GM23248 (cell line): ENCODE measurements at regions not wholly inside any gene's neighbourhood (a gene's known extent, or its start where the extent isn't known, plus 50 kb on each side); places are given as distances from the start of the nearest gene placed in this dataset.

Source experiments
- DNase-seq: peaks from one replicate; pipeline ENCODE4 v3.0.0-alpha.2; 2015
- H2AFZ ChIP-seq: fragments of 200-600 bp; sonication (generic); 2 replicates; pipeline ENCODE4 v1.6.1; 2016; ENCODE audit warnings: antibody characterized with exemption
- H3F3A ChIP-seq: fragments of 200-600 bp; sonication (generic); 2 replicates; pipeline ENCODE4 v1.6.1; 2016; ENCODE audit warnings: mild to moderate bottlenecking, antibody characterized with exemption, mixed run types; ENCODE audit not compliant: insufficient read depth
- H3K27ac ChIP-seq: fragments of 200-600 bp; sonication (generic); 2 replicates; pipeline ENCODE4 v1.5.1; 2016; ENCODE audit warnings: mild to moderate bottlenecking
- H3K27me3 ChIP-seq: fragments of 200-600 bp; sonication (generic); replicated peaks from 2 replicates; pipeline ENCODE4 v1.6.1; 2016; ENCODE audit warnings: mild to moderate bottlenecking; ENCODE audit not compliant: insufficient read depth
- H3K36me3 ChIP-seq: fragments of 200-600 bp; sonication (generic); 2 replicates; pipeline ENCODE4 v1.6.1; 2016; ENCODE audit warnings: low read depth, mild to moderate bottlenecking
- H3K4me1 ChIP-seq: fragments of 200-600 bp; sonication (generic); 2 replicates; pipeline ENCODE4 v1.6.1; 2016; ENCODE audit warnings: mild to moderate bottlenecking; ENCODE audit not compliant: insufficient read depth
- H3K4me2 ChIP-seq: fragments of 200-600 bp; sonication (generic); one replicate; pipeline ENCODE4 v1.6.1; 2016; ENCODE audit warnings: mild to moderate bottlenecking; ENCODE audit not compliant: unreplicated experiment
- H3K4me3 ChIP-seq: fragments of 200-600 bp; sonication (generic); 2 replicates; pipeline ENCODE4 v1.5.1; 2016; ENCODE audit warnings: mild to moderate bottlenecking
- H3K79me2 ChIP-seq: fragments of 200-600 bp; sonication (generic); 2 replicates; pipeline ENCODE4 v1.6.1; 2016; ENCODE audit warnings: mild to moderate bottlenecking; ENCODE audit not compliant: insufficient read depth
- H3K9ac ChIP-seq: fragments of 200-600 bp; sonication (generic); 2 replicates; pipeline ENCODE4 v1.6.1; 2016; ENCODE audit warnings: mild to moderate bottlenecking
- H3K9me2 ChIP-seq: fragments of 200-600 bp; sonication (generic); 2 replicates; pipeline ENCODE4 v1.6.1; 2016; ENCODE audit warnings: mixed run types, mild to moderate bottlenecking, moderate library complexity; ENCODE audit not compliant: insufficient read depth
- H3K9me3 ChIP-seq: fragments of 200-600 bp; sonication (generic); one replicate; pipeline ENCODE4 v1.6.1; 2017; ENCODE audit warnings: low read depth
- H4K20me1 ChIP-seq: fragments of 200-600 bp; sonication (generic); 2 replicates; pipeline ENCODE4 v1.6.0; 2016; ENCODE audit not compliant: insufficient read depth
- EZH2 ChIP-seq: fragments of 200-600 bp; sonication (generic); IDR thresholded peaks from 2 replicates; pipeline ENCODE4 v1.6.1; 2018; ENCODE audit warnings: antibody characterized with exemption, mild to moderate bottlenecking; ENCODE audit not compliant: insufficient read depth, poor library complexity, severe bottlenecking
- EZH2phosphoT487 ChIP-seq: fragments of 200-600 bp; sonication (generic); IDR thresholded peaks from 2 replicates; pipeline ENCODE4 v1.6.1; 2018; ENCODE audit warnings: antibody characterized with exemption, moderate library complexity, mild to moderate bottlenecking, low read depth; ENCODE audit not compliant: insufficient read depth
- WGBS, 2 experiments: methylation state at CpG; one replicate each; pipeline ENCODE4 v1.1.6; 2015 to 2017; ENCODE audit warnings: low lambda C conversion rate in 2 of 2, low coverage in 1 of 2; ENCODE audit errors: missing lambda C conversion rate in 2 of 2; 5-methylcytosine and 5-hydroxymethylcytosine counted together
- in situ Hi-C: fragments of 300-500 bp; cut with MboI; formaldehyde crosslinking; loops from 2 replicates; pipeline ENCODE4 v1.15.0; 2020

GRCh38 chr5:28737222-28737621, 1698.8 kb upstream of the CDH9 start:
- no peaks in the 10 kb centered on the region for H3K9me3 ChIP-seq
- no peaks in the 10 kb centered on the region for H4K20me1 ChIP-seq
- in situ Hi-C loops = no loop called here
- H3K4me1 ChIP-seq = no peaks in the 10 kb centered on the region
- no peak for TF ChIP-seq EZH2phosphoT487
- no peak overlapping the region for H2AFZ ChIP-seq
- no peaks in the 10 kb centered on the region for H3K36me3 ChIP-seq
- no peaks in the 10 kb centered on the region for H3K27me3 ChIP-seq
- H3K9me2 ChIP-seq = no peaks in the 10 kb centered on the region
- H3K9ac ChIP-seq = no peak overlapping the region
- no peak overlapping the region for H3K4me3 ChIP-seq
- H3K27ac ChIP-seq = no peak overlapping the region
- DNase-seq = no peak
- H3K4me2 ChIP-seq = no peak overlapping the region
- H3F3A ChIP-seq = no peaks in the 10 kb centered on the region
- no peaks in the 10 kb centered on the region for H3K79me2 ChIP-seq

- Histone ChIP-seq H2AFZ (no peak overlapping the region), H3K27ac (no peak overlapping the region), H3K4me1 (no peaks in the 10 kb centered on the region), H3K9me3 (no peaks in the 10 kb centered on the region), H3K36me3 (no peaks in the 10 kb centered on the region), H3K27me3 (no peaks in the 10 kb centered on the region), H3K4me3 (no peak overlapping the region), H4K20me1 (no peaks in the 10 kb centered on the region), H3K79me2 (no peaks in the 10 kb centered on the region), H3K4me2 (no peak overlapping the region), H3F3A (no peaks in the 10 kb centered on the region), H3K9me2 (no peaks in the 10 kb centered on the region), H3K9ac (no peak overlapping the region)
- WGBS, 2 experiments = 18 to 20% methylated on average over 3 of the region's 3 CpGs
- no peak for DNase-seq
- no peak for TF ChIP-seq EZH2phosphoT487
- TF ChIP-seq EZH2 = no peak
- in situ Hi-C loops = no loop called here
Observed at GRCh38 chr5:28734396-28734795, 1696.0 kb upstream of the CDH9 start.

GRCh38 chr5:28729067-28729466, 1690.7 kb upstream of the CDH9 start:
- no peaks in the 10 kb centered on the region for H3K9me3 ChIP-seq
- H3K4me2 ChIP-seq = no peak overlapping the region
- no peak for DNase-seq
- no peak overlapping the region for H3K4me3 ChIP-seq
- 8 to 22% methylated on average over 1 of the region's 1 CpG for WGBS, 2 experiments
- H3K9ac ChIP-seq = no peak overlapping the region
- no peaks in the 10 kb centered on the region for H4K20me1 ChIP-seq
- no peaks in the 10 kb centered on the region for H3K27me3 ChIP-seq
- H3K4me1 ChIP-seq = no peaks in the 10 kb centered on the region
- H3K9me2 ChIP-seq = no peaks in the 10 kb centered on the region
- H3K79me2 ChIP-seq = no peaks in the 10 kb centered on the region
- TF ChIP-seq EZH2phosphoT487 (no peak), EZH2 (no peak)
- no peak overlapping the region for H3K27ac ChIP-seq
- H3F3A ChIP-seq = no peaks in the 10 kb centered on the region
- H3K36me3 ChIP-seq = no peaks in the 10 kb centered on the region
- in situ Hi-C loops = no loop called here
- H2AFZ ChIP-seq = no peak overlapping the region

GRCh38 chr5:28726815-28727214, 1688.4 kb upstream of the CDH9 start:
- WGBS, 2 experiments = 36 to 47% methylated on average over 2 of the region's 2 CpGs
- H3F3A ChIP-seq = no peaks in the 10 kb centered on the region
- no peaks in the 10 kb centered on the region for H4K20me1 ChIP-seq
- no peaks in the 10 kb centered on the region for H3K9me2 ChIP-seq
- no peaks in the 10 kb centered on the region for H3K36me3 ChIP-seq
- H3K27ac ChIP-seq = no peak overlapping the region
- no peaks in the 10 kb centered on the region for H3K27me3 ChIP-seq
- in situ Hi-C loops = no loop called here
- no peak overlapping the region for H3K4me2 ChIP-seq
- no peaks in the 10 kb centered on the region for H3K9me3 ChIP-seq
- H3K9ac ChIP-seq = no peak overlapping the region
- no peaks in the 10 kb centered on the region for H3K79me2 ChIP-seq
- no peak for DNase-seq
- no peak overlapping the region for H3K4me3 ChIP-seq
- TF ChIP-seq EZH2phosphoT487 (no peak), EZH2 (no peak)
- no peaks in the 10 kb centered on the region for H3K4me1 ChIP-seq
- no peak overlapping the region for H2AFZ ChIP-seq

GRCh38 chr5:28725001-28725400, 1686.6 kb upstream of the CDH9 start:
- Histone ChIP-seq H3K9ac (no peak overlapping the region), H2AFZ (no peak overlapping the region), H3K27ac (no peak overlapping the region), H3F3A (no peaks in the 10 kb centered on the region), H3K9me3 (no peaks in the 10 kb centered on the region), H3K9me2 (no peaks in the 10 kb centered on the region), H3K27me3 (no peaks in the 10 kb centered on the region), H3K36me3 (no peaks in the 10 kb centered on the region), H3K4me3 (no peak overlapping the region), H3K79me2 (no peaks in the 10 kb centered on the region), H4K20me1 (no peaks in the 10 kb centered on the region), H3K4me1 (no peaks in the 10 kb centered on the region), H3K4me2 (no peak overlapping the region)
- WGBS, 2 experiments = 21 to 26% methylated on average over 3 of the region's 3 CpGs
- in situ Hi-C loops = no loop called here
- no peak for DNase-seq
- TF ChIP-seq EZH2 (no peak), EZH2phosphoT487 (no peak)
